SH-SY5Y (cell line): ENCODE measurements at regions not wholly inside any gene's neighbourhood (a gene's known extent, or its start where the extent isn't known, plus 50 kb on each side); places are given as distances from the start of the nearest gene placed in this dataset.

Experiments
- GATA2 ChIP-seq: IDR thresholded peaks from 2 replicates; pipeline ENCODE4 v1.6.1; 2011; ENCODE audit warnings: mild to moderate bottlenecking, low read depth, low read length
- GATA3 ChIP-seq: IDR thresholded peaks from 2 replicates; pipeline ENCODE4 v1.6.1; 2011; ENCODE audit warnings: low read depth, mild to moderate bottlenecking, low read length, moderate library complexity

DNA sequence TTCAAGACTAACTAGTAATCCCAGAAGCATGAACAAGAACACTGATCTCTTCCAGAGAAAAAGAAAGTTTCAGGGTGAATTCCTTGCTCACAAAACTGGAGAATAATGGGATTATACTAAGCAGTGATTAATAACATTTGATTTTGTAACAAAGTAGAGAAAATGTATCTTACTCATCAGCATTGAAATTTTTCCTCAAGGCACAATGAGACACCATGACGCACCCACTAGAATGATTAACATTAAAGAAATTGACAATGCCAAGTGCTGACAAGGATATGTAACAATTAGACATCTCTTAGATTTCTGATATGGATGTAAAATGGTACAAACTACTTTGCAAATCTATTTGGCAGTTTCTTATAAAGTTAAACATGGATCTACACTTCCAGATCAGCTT, 101.1 kb upstream of the EPHA4 start:
- TF ChIP-seq GATA2 = no peak
- TF ChIP-seq GATA3 = no peak
